BLaER1 (cell line): ENCODE measurements at regions not wholly inside any gene's neighbourhood (a gene's known extent, or its start where the extent isn't known, plus 50 kb on each side); places are given as distances from the start of the nearest gene placed in this dataset.
"Not testable (repeated sequence)": the region's sequence is repeated elsewhere in the genome, so short reads cannot be mapped to it uniquely, and the experiment has no call there.

Experiments used
- H3K27ac ChIP-seq: shearing (Covaris generic); formaldehyde crosslinking; 2 replicates; pipeline ENCODE4 v1.8.1; 2022
- H3K27me3 ChIP-seq: shearing (Covaris generic); formaldehyde crosslinking; 2 replicates; pipeline ENCODE4 v1.8.1; 2022
- H3K36me3 ChIP-seq: shearing (Covaris generic); formaldehyde crosslinking; 2 replicates; pipeline ENCODE4 v1.8.1; 2022
- H3K4me1 ChIP-seq: shearing (Covaris generic); formaldehyde crosslinking; 2 replicates; pipeline ENCODE4 v1.8.1; 2022
- H3K4me2 ChIP-seq: shearing (Covaris generic); formaldehyde crosslinking; 2 replicates; pipeline ENCODE4 v1.8.1; 2022
- H3K4me3 ChIP-seq: shearing (Covaris generic); formaldehyde crosslinking; 2 replicates; pipeline ENCODE4 v1.8.1; 2022
- H3K9ac ChIP-seq: shearing (Covaris generic); formaldehyde crosslinking; 2 replicates; pipeline ENCODE4 v1.8.1; 2022
- H3K9me3 ChIP-seq: shearing (Covaris generic); formaldehyde crosslinking; 2 replicates; pipeline ENCODE4 v1.8.1; 2022
- H4K20me1 ChIP-seq: shearing (Covaris generic); formaldehyde crosslinking; 2 replicates; pipeline ENCODE4 v1.8.1; 2022
- Cebpa-rat ChIP-seq: shearing (Covaris generic); IDR thresholded peaks from 2 replicates; pipeline ENCODE4 v1.8.1; 2022

DNA sequence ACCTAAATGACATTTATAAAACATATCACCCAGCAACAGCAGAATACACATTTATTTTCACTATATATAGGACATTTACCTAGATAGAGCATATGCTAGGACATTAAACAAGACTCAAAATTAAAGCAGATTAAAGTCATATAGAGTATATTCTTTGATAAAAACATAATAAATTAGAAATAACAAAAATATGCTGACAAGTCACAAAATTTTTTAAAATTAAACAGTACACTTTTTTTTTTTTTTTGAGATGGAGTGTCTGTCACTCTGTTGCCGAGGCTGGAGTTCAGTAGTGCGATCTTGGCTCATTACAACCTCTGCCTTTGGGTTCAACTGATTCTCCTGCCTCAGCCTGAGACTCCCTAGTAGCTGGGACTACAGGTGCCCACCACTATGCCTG lies 758.9 kb upstream of the NRXN1 start:
- no peaks in the 10 kb centered on the region for H3K36me3 ChIP-seq
- no peak overlapping the region for H3K27ac ChIP-seq
- H3K27me3 ChIP-seq: no peaks in the 10 kb centered on the region
- H3K4me1 ChIP-seq: no peaks in the 10 kb centered on the region
- H3K9ac ChIP-seq: no peak overlapping the region
- H3K9me3 ChIP-seq: no peaks in the 10 kb centered on the region
- no peaks in the 10 kb centered on the region for H4K20me1 ChIP-seq
- H3K4me2 ChIP-seq: no peak overlapping the region
- TF ChIP-seq Cebpa-rat: no peak
- no peak overlapping the region for H3K4me3 ChIP-seq

DNA sequence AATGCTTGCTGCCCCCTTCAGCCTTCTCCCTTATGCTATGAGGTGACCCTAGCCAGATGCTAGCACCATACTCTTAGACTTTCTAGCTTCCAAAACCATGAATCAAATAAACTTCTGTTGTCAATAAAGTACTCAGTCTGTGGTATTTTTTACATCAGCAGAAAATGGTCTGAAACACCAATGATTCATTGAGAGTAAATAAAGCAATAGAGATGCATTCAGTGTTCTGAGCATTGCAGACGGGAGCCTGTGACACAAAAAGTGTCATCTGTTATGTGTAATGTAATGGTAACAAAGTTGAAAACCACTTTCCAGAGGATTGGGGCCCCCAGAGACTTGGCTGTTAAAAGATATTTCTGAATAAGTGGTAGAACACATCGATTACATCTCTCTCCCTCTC lies 758.0 kb upstream of the NRXN1 start:
- Histone ChIP-seq H3K9me3 (no peaks in the 10 kb centered on the region), H4K20me1 (no peaks in the 10 kb centered on the region), H3K4me2 (no peak overlapping the region), H3K9ac (no peak overlapping the region), H3K27me3 (no peaks in the 10 kb centered on the region), H3K4me3 (no peak overlapping the region), H3K4me1 (no peaks in the 10 kb centered on the region), H3K27ac (no peak overlapping the region), H3K36me3 (no peaks in the 10 kb centered on the region)
- TF ChIP-seq Cebpa-rat: no peak

DNA sequence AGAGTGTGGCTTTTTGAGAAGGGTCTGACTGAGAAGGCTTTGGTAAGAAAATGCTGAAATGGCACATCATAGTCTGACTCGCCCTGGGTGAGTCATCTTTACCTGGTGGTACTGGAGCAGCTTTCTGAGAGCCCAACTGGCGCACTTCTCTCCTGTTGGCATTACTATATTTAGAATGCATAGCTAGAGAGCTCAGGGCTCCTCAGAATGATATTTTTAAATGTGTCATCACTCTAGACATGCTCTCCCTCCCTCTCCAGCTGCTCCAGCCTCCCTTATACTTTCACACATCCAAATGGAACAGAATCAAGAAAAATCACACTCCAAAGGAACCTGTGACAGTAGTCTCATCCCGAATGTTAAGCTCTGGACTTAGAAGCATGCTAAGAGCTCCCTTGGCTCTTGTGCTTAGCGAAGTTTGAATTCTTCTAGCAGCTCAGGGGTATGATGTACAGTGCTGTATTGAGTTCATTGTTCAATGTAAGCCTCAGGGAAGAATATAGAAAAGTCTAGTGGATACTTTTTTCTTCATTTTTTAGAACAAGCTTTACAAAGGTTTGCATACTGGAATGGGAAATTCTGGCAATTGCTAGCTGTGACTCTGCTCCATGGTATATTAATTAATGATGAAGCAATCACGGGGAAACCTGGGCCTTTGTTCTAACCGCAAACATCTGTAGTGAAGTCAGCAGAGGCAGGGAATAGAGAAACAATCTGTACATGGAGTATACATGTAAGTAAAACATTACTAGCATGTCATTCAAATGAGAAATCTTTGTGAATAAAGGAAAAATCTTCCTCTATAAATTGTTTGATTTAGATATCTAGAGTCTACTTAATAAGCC lies 751.2 kb upstream of the NRXN1 start:
- H3K27me3 ChIP-seq: no peaks in the 10 kb centered on the region
- H3K4me2 ChIP-seq: no peak overlapping the region

DNA sequence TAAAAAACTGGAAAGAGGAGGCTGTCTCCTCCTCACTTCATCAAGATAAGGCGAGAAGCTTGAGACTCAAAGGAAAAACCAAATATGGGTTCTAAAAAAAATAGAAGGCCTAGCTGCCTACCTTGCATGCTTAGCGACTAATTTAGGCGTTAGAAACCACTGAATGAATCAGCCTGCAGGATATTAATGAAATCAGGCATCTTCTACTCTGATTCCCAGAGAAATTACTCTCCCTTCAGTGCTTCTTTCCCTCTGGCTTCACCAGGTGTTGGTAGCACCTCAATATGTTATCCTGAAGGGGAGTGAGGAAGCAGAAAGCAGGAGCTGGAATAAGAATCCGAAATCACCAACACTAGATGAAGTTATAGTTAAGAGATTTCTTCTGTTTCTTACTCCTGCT lies 749.8 kb upstream of the NRXN1 start:
- no peak for TF ChIP-seq Cebpa-rat
- Histone ChIP-seq H4K20me1 (no peaks in the 10 kb centered on the region), H3K4me2 (no peak overlapping the region), H3K9me3 (peaks cover 10% of the 10 kb centered on the region; the same call in 1 of the 2 replicates), H3K36me3 (no peaks in the 10 kb centered on the region), H3K27me3 (no peaks in the 10 kb centered on the region), H3K4me1 (no peaks in the 10 kb centered on the region), H3K4me3 (no peak overlapping the region), H3K27ac (no peak overlapping the region), H3K9ac (no peak overlapping the region)

More for the DNA sequence above, 751.2 kb upstream of the NRXN1 start:
- TF ChIP-seq Cebpa-rat: no peak
- peaks cover 10% of the 10 kb centered on the region; the same call in 1 of the 2 replicates for H3K9me3 ChIP-seq
- H4K20me1 ChIP-seq: no peaks in the 10 kb centered on the region
- no peaks in the 10 kb centered on the region for H3K4me1 ChIP-seq
- no peak overlapping the region for H3K27ac ChIP-seq
- H3K9ac ChIP-seq: no peak overlapping the region
- H3K36me3 ChIP-seq: no peaks in the 10 kb centered on the region
- no peak overlapping the region for H3K4me3 ChIP-seq

DNA sequence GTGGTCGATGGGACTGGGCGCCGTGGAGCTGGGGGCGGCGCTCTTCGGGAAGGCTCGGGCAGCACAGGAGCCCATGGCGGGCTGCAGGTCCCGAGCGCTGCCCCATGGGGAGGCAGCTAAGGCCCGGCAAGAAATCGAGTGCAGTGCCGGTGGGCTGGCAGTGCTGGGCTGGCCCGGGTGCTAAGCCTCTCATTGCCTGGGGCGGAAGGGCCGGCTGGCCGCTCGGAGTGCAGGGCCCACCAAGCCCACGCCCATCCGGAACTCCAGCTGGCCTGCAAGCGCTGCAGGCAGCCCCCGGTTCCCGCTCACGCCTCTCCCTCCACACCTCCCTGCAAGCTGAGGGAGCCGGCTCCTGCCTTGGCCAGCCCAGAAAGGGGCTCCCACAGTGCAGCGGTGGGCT lies 748.4 kb upstream of the NRXN1 start:
- no peak for TF ChIP-seq Cebpa-rat
- no peak overlapping the region for H3K4me3 ChIP-seq
- no peak overlapping the region for H3K4me2 ChIP-seq
- H3K27me3 ChIP-seq: no peaks in the 10 kb centered on the region
- no peak overlapping the region for H3K9ac ChIP-seq
- H3K27ac ChIP-seq: no peak overlapping the region
- H3K9me3 ChIP-seq: peaks cover 10% of the 10 kb centered on the region; the same call in 1 of the 2 replicates
- no peaks in the 10 kb centered on the region for H3K4me1 ChIP-seq
- H3K36me3 ChIP-seq: no peaks in the 10 kb centered on the region
- no peaks in the 10 kb centered on the region for H4K20me1 ChIP-seq

DNA sequence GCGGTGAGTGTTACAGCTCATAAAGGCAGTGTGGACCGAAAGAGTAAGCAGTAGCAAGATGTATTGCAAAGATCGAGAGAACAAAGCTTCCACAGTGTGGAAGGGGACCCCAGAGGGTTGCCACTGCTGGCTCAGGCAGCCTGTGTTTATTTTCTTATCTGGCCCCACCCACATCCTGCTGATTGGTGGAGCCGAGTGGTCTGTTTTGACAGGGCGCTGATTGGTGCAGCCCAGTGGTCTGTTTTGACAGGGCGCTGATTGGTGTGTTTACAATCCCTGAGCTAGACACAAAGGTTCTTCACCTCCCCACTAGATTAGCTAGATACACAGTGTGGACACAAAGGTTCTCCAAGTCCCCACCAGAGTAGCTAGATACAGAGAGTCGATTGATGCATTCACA lies 747.8 kb upstream of the NRXN1 start:
- not testable (repeated sequence) for H3K27ac ChIP-seq, H3K27me3 ChIP-seq, H3K4me1 ChIP-seq, H3K9me3 ChIP-seq, H3K9ac ChIP-seq, H4K20me1 ChIP-seq, H3K36me3 ChIP-seq, H3K4me2 ChIP-seq, H3K4me3 ChIP-seq

DNA sequence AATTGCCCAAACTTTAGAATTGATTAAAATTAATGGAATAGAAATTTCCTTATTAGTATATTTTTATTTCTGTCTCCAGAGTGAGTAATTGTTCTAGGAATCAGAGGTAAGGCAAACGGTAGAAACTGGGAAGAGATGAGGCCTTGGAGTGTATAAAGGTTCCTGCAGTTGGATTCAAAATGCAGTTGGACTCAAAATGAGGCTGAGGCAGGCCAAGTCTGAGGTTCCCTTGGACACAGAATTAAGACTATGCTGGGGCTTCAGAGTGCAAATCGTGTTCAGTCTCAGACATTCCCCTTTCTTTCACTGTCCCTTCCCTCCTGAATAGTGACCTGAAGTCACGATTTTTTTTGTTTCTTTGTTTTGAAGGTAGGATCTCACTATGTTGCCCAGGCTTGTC lies 746.9 kb upstream of the NRXN1 start:
- H3K4me1 ChIP-seq: no peaks in the 10 kb centered on the region
- no peak overlapping the region for H3K4me2 ChIP-seq
- TF ChIP-seq Cebpa-rat: no peak
- H3K27ac ChIP-seq: no peak overlapping the region
- H3K27me3 ChIP-seq: no peaks in the 10 kb centered on the region
- H3K9ac ChIP-seq: no peak overlapping the region
- no peaks in the 10 kb centered on the region for H3K36me3 ChIP-seq
- no peak overlapping the region for H3K4me3 ChIP-seq
- peaks cover 10% of the 10 kb centered on the region; the same call in 1 of the 2 replicates for H3K9me3 ChIP-seq
- H4K20me1 ChIP-seq: no peaks in the 10 kb centered on the region

DNA sequence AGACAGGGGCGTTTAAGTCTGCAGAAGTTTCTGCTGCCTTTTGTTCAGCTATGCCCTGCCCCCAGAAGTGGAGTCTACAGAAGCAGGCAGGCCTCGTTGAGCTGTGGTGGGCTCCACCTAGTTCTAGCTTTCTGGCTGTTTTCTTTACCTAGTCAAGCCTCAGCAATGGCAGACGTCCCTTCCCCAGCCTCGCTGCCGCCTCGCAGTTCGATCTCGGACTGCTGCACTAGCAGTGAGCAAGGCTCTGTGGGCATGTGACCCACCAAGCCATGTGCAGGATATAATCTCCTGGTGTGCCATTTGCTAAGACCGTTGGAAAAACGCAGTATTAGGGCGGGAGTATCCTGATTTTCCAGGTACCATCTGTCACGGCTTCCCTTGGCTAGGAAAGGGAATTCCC lies 742.7 kb upstream of the NRXN1 start:
- not testable (repeated sequence) for H3K27me3 ChIP-seq, H3K9me3 ChIP-seq, H3K4me1 ChIP-seq, H3K27ac ChIP-seq, H3K4me2 ChIP-seq, H3K4me3 ChIP-seq, H3K9ac ChIP-seq, H3K36me3 ChIP-seq, H4K20me1 ChIP-seq

DNA sequence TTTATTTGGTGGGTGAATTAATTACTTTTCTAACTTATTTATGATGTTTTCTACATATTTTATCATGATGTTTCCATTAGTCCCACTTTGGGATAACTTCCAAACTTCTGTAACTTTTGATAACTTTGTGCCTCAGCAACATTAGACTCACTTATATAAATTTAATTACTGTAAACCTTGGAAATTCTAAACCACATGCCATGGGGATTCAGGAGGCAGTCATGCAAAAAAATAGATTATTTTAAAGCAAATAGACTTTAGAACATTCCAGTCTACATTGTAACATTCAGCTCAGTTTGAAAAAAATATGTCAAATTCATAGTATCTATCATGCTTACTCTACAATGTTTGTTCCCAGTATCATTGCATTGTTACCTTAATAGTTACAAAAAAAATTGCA lies 728.5 kb upstream of the NRXN1 start:
- no peaks in the 10 kb centered on the region for H4K20me1 ChIP-seq
- no peaks in the 10 kb centered on the region for H3K27me3 ChIP-seq
- TF ChIP-seq Cebpa-rat: no peak
- no peak overlapping the region for H3K27ac ChIP-seq
- H3K9me3 ChIP-seq: no peaks in the 10 kb centered on the region
- H3K4me1 ChIP-seq: peaks cover under 1% of the 10 kb centered on the region; the same call in 1 of the 2 replicates
- no peak overlapping the region for H3K4me2 ChIP-seq
- no peak overlapping the region for H3K4me3 ChIP-seq
- H3K9ac ChIP-seq: no peak overlapping the region
- no peaks in the 10 kb centered on the region for H3K36me3 ChIP-seq

DNA sequence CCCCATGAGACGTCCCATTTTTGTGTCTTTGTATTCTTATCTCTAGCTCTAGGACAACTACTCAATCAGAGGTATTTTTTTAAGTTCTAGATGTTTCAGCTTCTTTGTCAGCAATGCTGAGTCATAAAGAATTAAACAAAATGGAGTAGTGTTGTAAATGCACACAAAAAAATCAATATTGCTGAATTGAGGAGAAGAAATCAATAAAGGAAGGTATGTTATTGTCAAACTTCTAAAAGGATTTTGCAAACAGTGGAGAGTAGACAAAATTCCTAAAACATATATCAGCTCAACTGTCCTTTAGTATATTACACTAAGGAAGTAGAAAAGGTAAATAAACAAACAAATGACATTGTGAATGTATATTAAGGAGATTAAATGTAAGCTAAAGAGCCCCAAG lies 726.1 kb upstream of the NRXN1 start:
- Histone ChIP-seq H3K27me3 (no peaks in the 10 kb centered on the region), H3K9me3 (no peaks in the 10 kb centered on the region), H3K27ac (no peak overlapping the region), H3K9ac (no peak overlapping the region), H3K4me3 (no peak overlapping the region), H3K4me2 (no peak overlapping the region), H4K20me1 (no peaks in the 10 kb centered on the region), H3K4me1 (peaks cover 11% of the 10 kb centered on the region), H3K36me3 (no peaks in the 10 kb centered on the region)
- no peak for TF ChIP-seq Cebpa-rat

DNA sequence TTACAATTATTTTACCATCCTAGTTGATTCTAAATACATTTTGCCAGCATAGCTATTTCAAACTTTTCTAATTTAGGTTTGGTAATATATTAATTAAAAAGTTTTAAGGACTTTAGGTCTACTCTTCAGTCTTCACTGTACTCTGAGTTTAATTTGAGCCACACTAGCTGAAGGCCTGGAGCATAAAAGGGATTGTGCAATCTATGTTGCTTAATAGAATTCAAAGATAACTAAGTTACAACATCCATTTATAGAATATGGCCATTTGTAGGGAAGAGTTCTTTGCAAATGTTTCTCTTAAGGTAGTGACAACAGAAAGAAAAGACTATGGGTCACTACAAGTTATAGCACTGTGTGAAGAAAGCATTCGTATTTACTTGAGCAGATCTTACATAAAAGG lies 702.2 kb upstream of the NRXN1 start:
- no peaks in the 10 kb centered on the region for H3K4me1 ChIP-seq
- H4K20me1 ChIP-seq: no peaks in the 10 kb centered on the region
- no peaks in the 10 kb centered on the region for H3K9me3 ChIP-seq
- no peak overlapping the region for H3K27ac ChIP-seq
- H3K27me3 ChIP-seq: no peaks in the 10 kb centered on the region
- no peak overlapping the region for H3K4me3 ChIP-seq
- no peak overlapping the region for H3K4me2 ChIP-seq
- TF ChIP-seq Cebpa-rat: no peak; the same call in 1 of the 2 replicates
- no peak overlapping the region for H3K9ac ChIP-seq
- H3K36me3 ChIP-seq: no peaks in the 10 kb centered on the region
